Endothelial cell of umbilical vein (primary cell): ENCODE measurements at regions not wholly inside any gene's neighbourhood (a gene's known extent, or its start where the extent isn't known, plus 50 kb on each side); places are given as distances from the start of the nearest gene placed in this dataset.

Experiments
- BruUV-seq: library from RNA; stranded (reverse); fragments of 400-500 nt; replicated peaks from 2 replicates; lab custom pipeline; 2021; lab: Mats Ljungman, UMichigan
- CTCF ChIA-PET: fragments of 300-600, 350-600 bp; sonication (Branson Sonifier 250); formaldehyde crosslinking; loops from one replicate; lab custom pipeline; 2021; ENCODE audit warnings: antibody characterized with exemption, inconsistent platforms; lab: Charles Lee
- POLR2A ChIA-PET: fragments of 300-600, 350-600 bp; sonication (Branson Sonifier 250); formaldehyde crosslinking; loops from one replicate; lab custom pipeline; 2021; ENCODE audit warnings: antibody characterized with exemption, inconsistent platforms; lab: Charles Lee
- DNase-seq: peaks from one replicate; pipeline ENCODE4 v3.0.0-alpha.2; 2011; ENCODE audit warnings: low read depth, low spot score
- FAIRE-seq: peaks from 2 replicates; lab custom pipeline; 2011; peaks lifted over from hg19 to GRCh38; lab: Jason Lieb, UNC
- H2AFZ ChIP-seq: 2 replicates; pipeline ENCODE4 v1.6.0; 2012; ENCODE audit warnings: low read depth, low read length, control low read depth, inconsistent platforms
- H3K27ac ChIP-seq: 2 replicates; pipeline ENCODE4 v1.5.1; 2011; ENCODE audit warnings: low read depth, mild to moderate bottlenecking, control low read depth, low read length, moderate library complexity; ENCODE audit not compliant: insufficient read depth
- H3K27me3 ChIP-seq, 2 experiments: 2 replicates each; pipeline versions ENCODE4 v1.6.0 to v1.6.1; 2011; ENCODE audit warnings: low read length in 2 of 2, mixed read lengths in 1 of 2; ENCODE audit not compliant: control insufficient read depth in 2 of 2, insufficient read depth in 2 of 2
- H3K36me3 ChIP-seq, 2 experiments: 2 replicates in 1 of 2; 3 replicates in 1 of 2; pipeline ENCODE4 v1.5.1; 2011; ENCODE audit warnings: low read length in 2 of 2, mild to moderate bottlenecking in 1 of 2, moderate library complexity in 1 of 2; ENCODE audit not compliant: control insufficient read depth in 2 of 2, insufficient read depth in 2 of 2; ENCODE audit errors: extremely low read depth in 1 of 2
- H3K4me1 ChIP-seq: 3 replicates; pipeline ENCODE4 v1.5.1; 2011; ENCODE audit warnings: mild to moderate bottlenecking, low read length; ENCODE audit not compliant: control insufficient read depth, insufficient read depth; ENCODE audit errors: extremely low read depth
- H3K4me2 ChIP-seq: 2 replicates; pipeline ENCODE4 v1.6.1; 2011; ENCODE audit warnings: low read length, control low read depth, mixed read lengths; ENCODE audit not compliant: insufficient read depth
- H3K4me3 ChIP-seq, 3 experiments: fragments of 200-600 bp in 1 of 3; sonication (generic), shearing (Covaris generic) in 1 of 3; replicated peaks in 1 of 3; 2 replicates each; pipeline ENCODE4 v1.5.1; 2011 to 2016; ENCODE audit warnings: control low read depth in 3 of 3, low read length in 3 of 3, mild to moderate bottlenecking in 2 of 3, inconsistent platforms in 1 of 3, low read depth in 1 of 3, moderate library complexity in 1 of 3; ENCODE audit not compliant: insufficient read depth in 1 of 3
- H3K79me2 ChIP-seq: 2 replicates; pipeline ENCODE4 v1.6.0; 2012; ENCODE audit warnings: low read length, inconsistent platforms; ENCODE audit not compliant: control insufficient read depth, insufficient read depth
- H3K9ac ChIP-seq: replicated peaks from 2 replicates; pipeline ENCODE3; 2011; ENCODE audit warnings: low read length, control low read depth; ENCODE audit not compliant: insufficient read depth; ENCODE audit errors: extremely low read depth
- H3K9me1 ChIP-seq: replicated peaks from 3 replicates; pipeline ENCODE4 v1.6.0; 2011; ENCODE audit warnings: mild to moderate bottlenecking, low read length; ENCODE audit not compliant: control insufficient read depth, insufficient read depth; ENCODE audit errors: extremely low read depth
- H3K9me3 ChIP-seq: replicated peaks from 2 replicates; pipeline ENCODE4 v1.5.1; 2012; ENCODE audit warnings: low read length, inconsistent platforms; ENCODE audit not compliant: control insufficient read depth, insufficient read depth
- H4K20me1 ChIP-seq: replicated peaks from 2 replicates; pipeline ENCODE3; 2011; ENCODE audit warnings: mild to moderate bottlenecking, low read length; ENCODE audit not compliant: control insufficient read depth, insufficient read depth; ENCODE audit errors: extremely low read depth
- EZH2 ChIP-seq: IDR thresholded peaks from 2 replicates; pipeline ENCODE4 v1.6.1; 2012; ENCODE audit warnings: borderline replicate concordance, low read depth, mild to moderate bottlenecking, moderate library complexity, low read length, inconsistent platforms; ENCODE audit not compliant: severe bottlenecking
- FOS ChIP-seq: IDR thresholded peaks from 2 replicates; pipeline ENCODE4 v1.6.1; 2011; ENCODE audit warnings: mild to moderate bottlenecking, low read length, moderate library complexity, borderline replicate concordance; ENCODE audit not compliant: insufficient read depth
- GATA2 ChIP-seq: IDR thresholded peaks from 2 replicates; pipeline ENCODE4 v1.7.0; 2011; ENCODE audit warnings: low read depth, mild to moderate bottlenecking, moderate library complexity, mixed read lengths, low read length; ENCODE audit not compliant: insufficient read length, insufficient read depth
- JUN ChIP-seq: IDR thresholded peaks from 2 replicates; pipeline ENCODE4 v1.6.1; 2011; ENCODE audit warnings: borderline replicate concordance, low read depth; ENCODE audit not compliant: insufficient read length, insufficient read depth
- MYC ChIP-seq: IDR thresholded peaks from one replicate; pipeline ENCODE4 v1.6.1; 2011; ENCODE audit warnings: mild to moderate bottlenecking, low read depth, low read length
- POLR2A ChIP-seq: IDR thresholded peaks from 2 replicates; pipeline ENCODE4 v1.6.1; 2012; ENCODE audit warnings: low read depth, mild to moderate bottlenecking, control low read depth, low read length
- POLR2AphosphoS5 ChIP-seq: IDR thresholded peaks from 2 replicates; pipeline ENCODE4 v1.6.1; 2012; ENCODE audit warnings: low read depth, mild to moderate bottlenecking, control low read depth, low read length, moderate library complexity; ENCODE audit not compliant: insufficient read depth
- dilution Hi-C: fragments of 300-500 bp; cut with MboI; formaldehyde crosslinking; loops from one replicate; pipeline ENCODE4 v1.15.0; 2019; ENCODE audit warnings: low sequenced_read_pairs; ENCODE audit not compliant: extremely low pct_ligation_motif_present
- intact Hi-C: fragments of 100-400 bp; cut with micrococcal nuclease; formaldehyde crosslinking; loops from one replicate; pipeline ENCODE4 v1.10.0; 2022
- TF ChIP-seq, protein P1 (sequence below): IDR thresholded peaks from 2 replicates; pipeline ENCODE4 v1.6.1; 2011; ENCODE audit not compliant: insufficient read depth, insufficient read length
- TF ChIP-seq, protein P2 (sequence below), 2 donors: IDR thresholded peaks; 1 replicate in 1 of 2; 2 replicates in 1 of 2; pipeline ENCODE4 v1.5.1; 2011; ENCODE audit warnings: low read length in 2 of 2, mild to moderate bottlenecking in 2 of 2, moderate library complexity in 2 of 2, control low read depth in 1 of 2, inconsistent platforms in 1 of 2, low read depth in 1 of 2; ENCODE audit not compliant: insufficient read depth in 1 of 2; ENCODE audit errors: extremely low read depth in 1 of 2

GRCh38 chr1:82472489-82473131, 671.9 kb downstream of the ADGRL2 start:
- Histone ChIP-seq H2AFZ (no peak overlapping the region), H3K79me2 (no peaks in the 10 kb centered on the region), H3K9ac (no peak overlapping the region), H3K9me1 (no peaks in the 10 kb centered on the region), H3K4me2 (no peak overlapping the region), H3K4me1 (no peaks in the 10 kb centered on the region), H3K36me3 (no peaks in the 10 kb centered on the region), H3K4me3 (no peak overlapping the region), H3K27me3 (no peaks in the 10 kb centered on the region), H3K9me3 (no peaks in the 10 kb centered on the region), H3K27ac (no peak overlapping the region), H4K20me1 (no peaks in the 10 kb centered on the region)
- TF ChIP-seq, protein P1, sequence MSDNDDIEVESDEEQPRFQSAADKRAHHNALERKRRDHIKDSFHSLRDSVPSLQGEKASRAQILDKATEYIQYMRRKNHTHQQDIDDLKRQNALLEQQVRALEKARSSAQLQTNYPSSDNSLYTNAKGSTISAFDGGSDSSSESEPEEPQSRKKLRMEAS: no peak
- TF ChIP-seq FOS: no peak
- TF ChIP-seq EZH2: no peak
- no peak for TF ChIP-seq JUN
- TF ChIP-seq, protein P2, sequence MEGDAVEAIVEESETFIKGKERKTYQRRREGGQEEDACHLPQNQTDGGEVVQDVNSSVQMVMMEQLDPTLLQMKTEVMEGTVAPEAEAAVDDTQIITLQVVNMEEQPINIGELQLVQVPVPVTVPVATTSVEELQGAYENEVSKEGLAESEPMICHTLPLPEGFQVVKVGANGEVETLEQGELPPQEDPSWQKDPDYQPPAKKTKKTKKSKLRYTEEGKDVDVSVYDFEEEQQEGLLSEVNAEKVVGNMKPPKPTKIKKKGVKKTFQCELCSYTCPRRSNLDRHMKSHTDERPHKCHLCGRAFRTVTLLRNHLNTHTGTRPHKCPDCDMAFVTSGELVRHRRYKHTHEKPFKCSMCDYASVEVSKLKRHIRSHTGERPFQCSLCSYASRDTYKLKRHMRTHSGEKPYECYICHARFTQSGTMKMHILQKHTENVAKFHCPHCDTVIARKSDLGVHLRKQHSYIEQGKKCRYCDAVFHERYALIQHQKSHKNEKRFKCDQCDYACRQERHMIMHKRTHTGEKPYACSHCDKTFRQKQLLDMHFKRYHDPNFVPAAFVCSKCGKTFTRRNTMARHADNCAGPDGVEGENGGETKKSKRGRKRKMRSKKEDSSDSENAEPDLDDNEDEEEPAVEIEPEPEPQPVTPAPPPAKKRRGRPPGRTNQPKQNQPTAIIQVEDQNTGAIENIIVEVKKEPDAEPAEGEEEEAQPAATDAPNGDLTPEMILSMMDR (IDR thresholded peaks at IDR 0.05; ENCODE audit: extremely low read depth in 1 of 2, insufficient read depth in 1 of 2, low read depth in 1 of 2, low read length in 2 of 2): no peak
- no peak for TF ChIP-seq GATA2
- no peak for TF ChIP-seq MYC
- TF ChIP-seq POLR2AphosphoS5: no peak
- TF ChIP-seq POLR2A: no peak
- intact Hi-C loops (no loop called here), dilution Hi-C loops (no loop called here)
- ChIA-PET POLR2A (no interaction called here), CTCF (interaction anchor here (0.6 kb wide), 1 partner anchor 155 kb away, joined by 5 read pairs; no protein-coding TSS in a partner anchor)
- no peak for FAIRE-seq
- no TSS peak for BruUV-seq
- no peak for DNase-seq
